ENCODE measurements at regions not wholly inside any gene's neighbourhood (a gene's known extent, or its start where the extent isn't known, plus 50 kb on each side); places are given as distances from the start of the nearest gene placed in this dataset.

GRCh38 chr16:51638339-51639135 is 487.5 kb upstream of the SALL1 start:
- Histone ChIP-seq H3K4me1 (ENCODE audit: insufficient read depth, low read length, poor library complexity, severe bottlenecking) (no peaks in the 10 kb centered on the region), H4K20me1 (ENCODE audit: insufficient read depth, low read length, poor library complexity, severe bottlenecking) (no peaks in the 10 kb centered on the region), H3K36me3 (ENCODE audit: insufficient read depth, low read length) (no peaks in the 10 kb centered on the region), H3F3A (ENCODE audit: low read depth) (no peaks in the 10 kb centered on the region), H3K4me2 (ENCODE audit: low read depth, low read length, poor library complexity, severe bottlenecking) (no peak overlapping the region), H2AFZ (ENCODE audit: low read length) (no peak overlapping the region), H3K9me2 (replicated peaks; ENCODE audit: low read depth, low read length) (no peaks in the 10 kb centered on the region), H3K4me3 (ENCODE audit: low read length, poor library complexity, severe bottlenecking) (no peak overlapping the region), H3K27me3 (ENCODE audit: insufficient read depth, low read length, poor library complexity, severe bottlenecking) (no peaks in the 10 kb centered on the region), H3K79me2 (ENCODE audit: insufficient read depth, low read length) (no peaks in the 10 kb centered on the region), H3K9me3 (ENCODE audit: insufficient read depth, low read depth, low read length) (no peaks in the 10 kb centered on the region), H3K9ac (ENCODE audit: low read depth, low read length, poor library complexity, severe bottlenecking) (no peak overlapping the region)
- TF ChIP-seq, protein P1, sequence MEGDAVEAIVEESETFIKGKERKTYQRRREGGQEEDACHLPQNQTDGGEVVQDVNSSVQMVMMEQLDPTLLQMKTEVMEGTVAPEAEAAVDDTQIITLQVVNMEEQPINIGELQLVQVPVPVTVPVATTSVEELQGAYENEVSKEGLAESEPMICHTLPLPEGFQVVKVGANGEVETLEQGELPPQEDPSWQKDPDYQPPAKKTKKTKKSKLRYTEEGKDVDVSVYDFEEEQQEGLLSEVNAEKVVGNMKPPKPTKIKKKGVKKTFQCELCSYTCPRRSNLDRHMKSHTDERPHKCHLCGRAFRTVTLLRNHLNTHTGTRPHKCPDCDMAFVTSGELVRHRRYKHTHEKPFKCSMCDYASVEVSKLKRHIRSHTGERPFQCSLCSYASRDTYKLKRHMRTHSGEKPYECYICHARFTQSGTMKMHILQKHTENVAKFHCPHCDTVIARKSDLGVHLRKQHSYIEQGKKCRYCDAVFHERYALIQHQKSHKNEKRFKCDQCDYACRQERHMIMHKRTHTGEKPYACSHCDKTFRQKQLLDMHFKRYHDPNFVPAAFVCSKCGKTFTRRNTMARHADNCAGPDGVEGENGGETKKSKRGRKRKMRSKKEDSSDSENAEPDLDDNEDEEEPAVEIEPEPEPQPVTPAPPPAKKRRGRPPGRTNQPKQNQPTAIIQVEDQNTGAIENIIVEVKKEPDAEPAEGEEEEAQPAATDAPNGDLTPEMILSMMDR (conservative IDR thresholded peaks at IDR 0.05; ENCODE audit: low read length): no peak
- TF ChIP-seq EZH2phosphoT487 (IDR thresholded peaks at IDR 0.05; ENCODE audit: borderline replicate concordance): no peak

DNA sequence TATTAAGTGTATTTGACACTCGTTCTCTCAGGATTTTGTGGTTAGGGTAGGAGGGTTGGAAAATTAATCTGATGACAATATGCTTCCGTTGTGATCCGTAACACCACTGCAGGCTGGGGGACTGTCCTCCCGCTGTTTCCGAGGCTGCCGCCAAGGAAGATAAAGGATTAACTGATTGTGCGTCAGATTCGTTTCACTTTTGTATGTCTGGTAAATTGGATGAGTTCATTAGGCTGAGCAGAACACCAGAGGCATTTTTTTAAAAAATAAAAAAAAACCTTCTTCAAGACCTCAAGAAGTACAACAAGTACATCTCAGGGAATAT is 486.7 kb upstream of the SALL1 start:
- H2AFZ ChIP-seq (ENCODE audit: low read length): no peak overlapping the region
- H3F3A ChIP-seq (ENCODE audit: low read depth): no peaks in the 10 kb centered on the region
- no peak overlapping the region for H3K9ac ChIP-seq (ENCODE audit: low read depth, low read length, poor library complexity, severe bottlenecking)
- H3K9me2 ChIP-seq (replicated peaks; ENCODE audit: low read depth, low read length): no peaks in the 10 kb centered on the region
- TF ChIP-seq, protein P1 (conservative IDR thresholded peaks at IDR 0.05; ENCODE audit: low read length): no peak
- TF ChIP-seq EZH2phosphoT487 (IDR thresholded peaks at IDR 0.05; ENCODE audit: borderline replicate concordance): no peak
- no peaks in the 10 kb centered on the region for H3K9me3 ChIP-seq (ENCODE audit: insufficient read depth, low read depth, low read length)
- no peaks in the 10 kb centered on the region for H3K79me2 ChIP-seq (ENCODE audit: insufficient read depth, low read length)
- no peaks in the 10 kb centered on the region for H4K20me1 ChIP-seq (ENCODE audit: insufficient read depth, low read length, poor library complexity, severe bottlenecking)
- no peaks in the 10 kb centered on the region for H3K27me3 ChIP-seq (ENCODE audit: insufficient read depth, low read length, poor library complexity, severe bottlenecking)
- no peak overlapping the region for H3K4me3 ChIP-seq (ENCODE audit: low read length, poor library complexity, severe bottlenecking)
- H3K4me2 ChIP-seq (ENCODE audit: low read depth, low read length, poor library complexity, severe bottlenecking): no peak overlapping the region
- no peaks in the 10 kb centered on the region for H3K36me3 ChIP-seq (ENCODE audit: insufficient read depth, low read length)
- no peaks in the 10 kb centered on the region for H3K4me1 ChIP-seq (ENCODE audit: insufficient read depth, low read length, poor library complexity, severe bottlenecking)

GRCh38 chr16:51636920-51637769 is 486.1 kb upstream of the SALL1 start:
- no peaks in the 10 kb centered on the region for H3K27me3 ChIP-seq (ENCODE audit: insufficient read depth, low read length, poor library complexity, severe bottlenecking)
- no peak overlapping the region for H3K9ac ChIP-seq (ENCODE audit: low read depth, low read length, poor library complexity, severe bottlenecking)
- H2AFZ ChIP-seq (ENCODE audit: low read length): no peak overlapping the region
- H3K79me2 ChIP-seq (ENCODE audit: insufficient read depth, low read length): no peaks in the 10 kb centered on the region
- H4K20me1 ChIP-seq (ENCODE audit: insufficient read depth, low read length, poor library complexity, severe bottlenecking): no peaks in the 10 kb centered on the region
- H3K4me1 ChIP-seq (ENCODE audit: insufficient read depth, low read length, poor library complexity, severe bottlenecking): no peaks in the 10 kb centered on the region
- H3K9me3 ChIP-seq (ENCODE audit: insufficient read depth, low read depth, low read length): no peaks in the 10 kb centered on the region
- H3K36me3 ChIP-seq (ENCODE audit: insufficient read depth, low read length): no peaks in the 10 kb centered on the region
- no peaks in the 10 kb centered on the region for H3F3A ChIP-seq (ENCODE audit: low read depth)
- no peak overlapping the region for H3K4me3 ChIP-seq (ENCODE audit: low read length, poor library complexity, severe bottlenecking)
- H3K4me2 ChIP-seq (ENCODE audit: low read depth, low read length, poor library complexity, severe bottlenecking): no peak overlapping the region
- H3K9me2 ChIP-seq (replicated peaks; ENCODE audit: low read depth, low read length): no peaks in the 10 kb centered on the region
- TF ChIP-seq, protein P1 (conservative IDR thresholded peaks at IDR 0.05; ENCODE audit: low read length): no peak
- no peak for TF ChIP-seq EZH2phosphoT487 (IDR thresholded peaks at IDR 0.05; ENCODE audit: borderline replicate concordance)
